Breast epithelium (tissue), 3 donors: ENCODE measurements at regions not wholly inside any gene's neighbourhood (a gene's known extent, or its start where the extent isn't known, plus 50 kb on each side); places are given as distances from the start of the nearest gene placed in this dataset.

Experiments used
- POLR2A ChIP-seq: fragments of 450-650 bp; IDR thresholded peaks from one replicate; pipeline ENCODE4 v1.6.1; 2016; ENCODE audit warnings: antibody characterized with exemption, mild to moderate bottlenecking, moderate library complexity
- POLR2AphosphoS5 ChIP-seq, 3 donors: sonication (generic); formaldehyde crosslinking; IDR thresholded peaks; one replicate each; pipeline ENCODE4 v1.6.1; 2017; ENCODE audit warnings: antibody characterized with exemption in 3 of 3
- TF ChIP-seq, protein P1 (sequence below), 3 donors: fragments of 450-650 bp; IDR thresholded peaks; one replicate each; pipeline ENCODE4 v1.5.1; 2016 to 2017; ENCODE audit warnings: antibody characterized with exemption in 3 of 3, mild to moderate bottlenecking in 3 of 3, moderate library complexity in 3 of 3

DNA sequence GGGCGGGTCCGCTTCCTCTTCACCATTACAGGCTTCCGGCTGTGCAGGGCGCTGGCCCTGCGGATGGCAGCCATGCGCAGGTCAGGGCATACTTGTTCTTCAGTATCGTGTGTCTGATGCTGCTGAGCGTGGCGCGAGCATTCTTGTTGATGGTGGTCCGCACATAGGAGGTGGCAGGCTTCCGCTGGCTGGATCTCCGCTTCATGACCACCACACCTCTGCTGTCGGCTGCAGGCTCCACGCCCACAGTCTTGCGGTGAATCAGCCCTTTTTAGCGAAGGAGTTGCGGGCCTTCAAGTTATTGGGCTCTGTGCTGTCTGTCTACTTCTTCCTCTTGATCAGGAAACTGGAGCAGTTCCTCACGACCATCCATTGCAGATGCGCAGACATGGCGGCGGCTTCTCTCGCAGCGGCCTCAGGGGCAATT is 62.4 kb upstream of the ZNF608 start:
- TF ChIP-seq, protein P1, sequence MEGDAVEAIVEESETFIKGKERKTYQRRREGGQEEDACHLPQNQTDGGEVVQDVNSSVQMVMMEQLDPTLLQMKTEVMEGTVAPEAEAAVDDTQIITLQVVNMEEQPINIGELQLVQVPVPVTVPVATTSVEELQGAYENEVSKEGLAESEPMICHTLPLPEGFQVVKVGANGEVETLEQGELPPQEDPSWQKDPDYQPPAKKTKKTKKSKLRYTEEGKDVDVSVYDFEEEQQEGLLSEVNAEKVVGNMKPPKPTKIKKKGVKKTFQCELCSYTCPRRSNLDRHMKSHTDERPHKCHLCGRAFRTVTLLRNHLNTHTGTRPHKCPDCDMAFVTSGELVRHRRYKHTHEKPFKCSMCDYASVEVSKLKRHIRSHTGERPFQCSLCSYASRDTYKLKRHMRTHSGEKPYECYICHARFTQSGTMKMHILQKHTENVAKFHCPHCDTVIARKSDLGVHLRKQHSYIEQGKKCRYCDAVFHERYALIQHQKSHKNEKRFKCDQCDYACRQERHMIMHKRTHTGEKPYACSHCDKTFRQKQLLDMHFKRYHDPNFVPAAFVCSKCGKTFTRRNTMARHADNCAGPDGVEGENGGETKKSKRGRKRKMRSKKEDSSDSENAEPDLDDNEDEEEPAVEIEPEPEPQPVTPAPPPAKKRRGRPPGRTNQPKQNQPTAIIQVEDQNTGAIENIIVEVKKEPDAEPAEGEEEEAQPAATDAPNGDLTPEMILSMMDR (IDR thresholded peaks at IDR 0.05), result no peak
- TF ChIP-seq POLR2AphosphoS5 (IDR thresholded peaks at IDR 0.05) (no peak), POLR2A (no peak)
